HepG2 (cell line): ENCODE measurements at regions not wholly inside any gene's neighbourhood (a gene's known extent, or its start where the extent isn't known, plus 50 kb on each side); places are given as distances from the start of the nearest gene placed in this dataset.

ENCODE experiments used
- CTCF ChIP-seq: sonication (generic); formaldehyde crosslinking; IDR thresholded peaks from 2 replicates; pipeline ENCODE4 v1.5.0; 2020; ENCODE audit warnings: mild to moderate bottlenecking, missing genetic modification reagents, moderate library complexity
- MAFK ChIP-seq, 2 experiments: IDR thresholded peaks in 1 of 2; conservative IDR thresholded peaks in 1 of 2; 2 replicates each; pipeline ENCODE4 v1.6.1; 2011; ENCODE audit warnings: improper control_type of control experiment in 2 of 2, low read length in 2 of 2
- POLR2A ChIP-seq, 2 experiments: IDR thresholded peaks; 2 replicates each; pipeline ENCODE4 v1.6.1; 2011; ENCODE audit warnings: low read depth in 2 of 2, low read length in 2 of 2, mild to moderate bottlenecking in 1 of 2, moderate library complexity in 1 of 2; ENCODE audit not compliant: insufficient read depth in 1 of 2
- RFX5 ChIP-seq: IDR thresholded peaks from 2 replicates; pipeline ENCODE4 v1.6.1; 2011; ENCODE audit warnings: low read depth, low read length, improper control_type of control experiment
- RNF2 ChIP-seq: fragments of 450-650 bp; conservative IDR thresholded peaks from 2 replicates; pipeline ENCODE4 v1.6.1; 2016; ENCODE audit warnings: low read depth
- STAG1 ChIP-seq: sonication (generic); formaldehyde crosslinking; IDR thresholded peaks from 2 replicates; pipeline ENCODE4 v1.4.0; 2020; ENCODE audit warnings: missing genetic modification reagents
- ZNF24 ChIP-seq: fragments of 450-650 bp; IDR thresholded peaks from 2 replicates; pipeline ENCODE4 v1.6.1; 2017; ENCODE audit warnings: antibody characterized with exemption, mild to moderate bottlenecking
- ZNF350 ChIP-seq: sonication (generic); formaldehyde crosslinking; IDR thresholded peaks from 2 replicates; pipeline ENCODE4 v1.4.0; 2020; ENCODE audit warnings: mild to moderate bottlenecking, low read depth, missing genetic modification reagents, borderline replicate concordance
- ZSCAN29 ChIP-seq: sonication (generic); formaldehyde crosslinking; conservative IDR thresholded peaks from 2 replicates; pipeline ENCODE4 v1.4.0; 2020; ENCODE audit warnings: mild to moderate bottlenecking, missing genetic modification reagents
- TF ChIP-seq, protein P1 (sequence below): sonication (generic); formaldehyde crosslinking; IDR thresholded peaks from 2 replicates; pipeline ENCODE4 v1.4.0; 2020; ENCODE audit warnings: mild to moderate bottlenecking, missing genetic modification reagents
- TF ChIP-seq, protein P2 (sequence below): sonication (generic); formaldehyde crosslinking; IDR thresholded peaks from 2 replicates; pipeline ENCODE4 v1.4.0; 2020; ENCODE audit warnings: low read depth, mild to moderate bottlenecking, missing genetic modification reagents
- TF ChIP-seq, protein P3 (sequence below): fragments of 450-650 bp; IDR thresholded peaks from 2 replicates; pipeline ENCODE4 v1.6.1; 2017

GRCh38 chr13:103287659-103288058 is 221.4 kb upstream of the SLC10A2 start:
- TF ChIP-seq, protein P1, sequence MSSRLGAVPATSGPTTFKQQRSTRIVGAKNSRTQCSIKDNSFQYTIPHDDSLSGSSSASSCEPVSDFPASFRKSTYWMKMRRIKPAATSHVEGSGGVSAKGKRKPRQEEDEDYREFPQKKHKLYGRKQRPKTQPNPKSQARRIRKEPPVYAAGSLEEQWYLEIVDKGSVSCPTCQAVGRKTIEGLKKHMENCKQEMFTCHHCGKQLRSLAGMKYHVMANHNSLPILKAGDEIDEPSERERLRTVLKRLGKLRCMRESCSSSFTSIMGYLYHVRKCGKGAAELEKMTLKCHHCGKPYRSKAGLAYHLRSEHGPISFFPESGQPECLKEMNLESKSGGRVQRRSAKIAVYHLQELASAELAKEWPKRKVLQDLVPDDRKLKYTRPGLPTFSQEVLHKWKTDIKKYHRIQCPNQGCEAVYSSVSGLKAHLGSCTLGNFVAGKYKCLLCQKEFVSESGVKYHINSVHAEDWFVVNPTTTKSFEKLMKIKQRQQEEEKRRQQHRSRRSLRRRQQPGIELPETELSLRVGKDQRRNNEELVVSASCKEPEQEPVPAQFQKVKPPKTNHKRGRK (CRISPR knock-in tag): no peak
- TF ChIP-seq, protein P2, sequence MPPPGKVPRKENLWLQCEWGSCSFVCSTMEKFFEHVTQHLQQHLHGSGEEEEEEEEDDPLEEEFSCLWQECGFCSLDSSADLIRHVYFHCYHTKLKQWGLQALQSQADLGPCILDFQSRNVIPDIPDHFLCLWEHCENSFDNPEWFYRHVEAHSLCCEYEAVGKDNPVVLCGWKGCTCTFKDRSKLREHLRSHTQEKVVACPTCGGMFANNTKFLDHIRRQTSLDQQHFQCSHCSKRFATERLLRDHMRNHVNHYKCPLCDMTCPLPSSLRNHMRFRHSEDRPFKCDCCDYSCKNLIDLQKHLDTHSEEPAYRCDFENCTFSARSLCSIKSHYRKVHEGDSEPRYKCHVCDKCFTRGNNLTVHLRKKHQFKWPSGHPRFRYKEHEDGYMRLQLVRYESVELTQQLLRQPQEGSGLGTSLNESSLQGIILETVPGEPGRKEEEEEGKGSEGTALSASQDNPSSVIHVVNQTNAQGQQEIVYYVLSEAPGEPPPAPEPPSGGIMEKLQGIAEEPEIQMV (CRISPR knock-in tag): no peak
- TF ChIP-seq, protein P3, sequence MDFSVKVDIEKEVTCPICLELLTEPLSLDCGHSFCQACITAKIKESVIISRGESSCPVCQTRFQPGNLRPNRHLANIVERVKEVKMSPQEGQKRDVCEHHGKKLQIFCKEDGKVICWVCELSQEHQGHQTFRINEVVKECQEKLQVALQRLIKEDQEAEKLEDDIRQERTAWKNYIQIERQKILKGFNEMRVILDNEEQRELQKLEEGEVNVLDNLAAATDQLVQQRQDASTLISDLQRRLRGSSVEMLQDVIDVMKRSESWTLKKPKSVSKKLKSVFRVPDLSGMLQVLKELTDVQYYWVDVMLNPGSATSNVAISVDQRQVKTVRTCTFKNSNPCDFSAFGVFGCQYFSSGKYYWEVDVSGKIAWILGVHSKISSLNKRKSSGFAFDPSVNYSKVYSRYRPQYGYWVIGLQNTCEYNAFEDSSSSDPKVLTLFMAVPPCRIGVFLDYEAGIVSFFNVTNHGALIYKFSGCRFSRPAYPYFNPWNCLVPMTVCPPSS: no peak
- TF ChIP-seq STAG1 (CRISPR knock-in tag) (no peak), POLR2A (IDR thresholded peaks at IDR 0.05; ENCODE audit: insufficient read depth in 1 of 2, low read depth in 2 of 2, low read length in 2 of 2) (no peak), ZNF350 (no peak), MAFK (conservative IDR thresholded peaks at IDR 0.05 in 1 of 2, IDR thresholded peaks at IDR 0.05 in 1 of 2; ENCODE audit: low read length in 2 of 2) (no peak), CTCF (no peak), ZNF24 (no peak), RNF2 (no peak), ZSCAN29 (CRISPR knock-in tag) (no peak), RFX5 (no peak)
